ENCODE measurements at regions not wholly inside any gene's neighbourhood (a gene's known extent, or its start where the extent isn't known, plus 50 kb on each side); places are given as distances from the start of the nearest gene placed in this dataset.

DNA sequence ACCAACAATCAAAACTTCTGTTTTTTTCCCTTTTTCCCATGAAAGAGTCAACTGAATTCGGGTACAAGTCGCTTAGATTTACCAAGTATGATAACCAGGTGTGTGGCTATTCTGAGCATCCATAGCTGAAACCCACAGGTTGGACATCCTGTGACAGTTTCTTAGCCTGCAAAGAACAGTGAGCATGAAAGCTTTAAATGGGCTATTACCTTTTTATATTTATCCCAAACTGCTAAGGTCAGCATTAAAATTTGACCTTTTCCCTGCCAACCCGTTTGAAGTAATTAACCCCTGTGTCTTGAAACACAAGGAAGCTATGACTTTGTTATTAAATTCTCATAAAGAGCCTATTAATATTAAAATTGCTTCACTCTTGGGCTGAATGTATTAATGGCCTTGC is 1065.0 kb upstream of the RBFOX1 start:
- Histone ChIP-seq H3K4me3 (ENCODE audit: low read depth in 1 of 2, low read length in 2 of 2) (no peak overlapping the region), H3K27me3 (ENCODE audit: control insufficient read depth in 1 of 2, insufficient read depth in 2 of 2, low read length in 2 of 2) (no peaks in the 10 kb centered on the region), H3K4me1 (ENCODE audit: control insufficient read depth in 1 of 2, insufficient read depth in 2 of 2, low read length in 2 of 2) (no peaks in the 10 kb centered on the region)

DNA sequence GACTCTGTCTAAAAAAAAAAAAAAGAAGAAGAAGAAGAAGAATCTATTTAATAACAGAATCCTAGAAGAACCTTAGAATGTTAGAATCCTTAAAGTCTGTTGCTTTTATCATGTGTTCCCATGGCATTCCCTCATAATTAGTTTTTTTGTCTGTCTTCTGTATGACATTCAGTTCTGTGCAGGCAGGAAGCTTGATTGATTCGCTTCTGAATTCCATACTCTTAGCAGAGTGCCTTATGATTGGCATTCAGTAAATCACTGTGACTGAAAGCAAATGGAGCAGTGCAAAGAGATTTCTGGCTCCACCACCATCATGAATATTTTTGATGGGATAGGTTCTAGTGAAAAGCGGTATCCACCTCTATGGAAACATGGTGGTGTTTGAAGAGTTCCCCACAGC is 1065.9 kb upstream of the RBFOX1 start:
- H3K27me3 ChIP-seq (ENCODE audit: control insufficient read depth in 1 of 2, insufficient read depth in 2 of 2, low read length in 2 of 2), result no peaks in the 10 kb centered on the region
- H3K9ac ChIP-seq (ENCODE audit: low read depth in 1 of 2, low read length in 2 of 2), result no peak overlapping the region
- H3K27ac ChIP-seq (ENCODE audit: low read depth, low read length), result no peak overlapping the region
- H3K4me1 ChIP-seq (ENCODE audit: control insufficient read depth in 1 of 2, insufficient read depth in 2 of 2, low read length in 2 of 2), result no peaks in the 10 kb centered on the region
- H3K4me3 ChIP-seq (ENCODE audit: low read depth in 1 of 2, low read length in 2 of 2), result no peak overlapping the region
- no peaks in the 10 kb centered on the region for H3K36me3 ChIP-seq (ENCODE audit: control insufficient read depth in 1 of 2, insufficient read depth in 2 of 2, low read length in 2 of 2)
- no peaks in the 10 kb centered on the region for H3K9me3 ChIP-seq (ENCODE audit: control insufficient read depth in 1 of 2, low read length in 2 of 2)

More for the DNA sequence above, 1065.0 kb upstream of the RBFOX1 start:
- Histone ChIP-seq H3K9ac (ENCODE audit: low read depth in 1 of 2, low read length in 2 of 2) (no peak overlapping the region), H3K9me3 (ENCODE audit: control insufficient read depth in 1 of 2, low read length in 2 of 2) (no peaks in the 10 kb centered on the region), H3K36me3 (ENCODE audit: control insufficient read depth in 1 of 2, insufficient read depth in 2 of 2, low read length in 2 of 2) (no peaks in the 10 kb centered on the region), H3K27ac (ENCODE audit: low read depth, low read length) (no peak overlapping the region)

DNA sequence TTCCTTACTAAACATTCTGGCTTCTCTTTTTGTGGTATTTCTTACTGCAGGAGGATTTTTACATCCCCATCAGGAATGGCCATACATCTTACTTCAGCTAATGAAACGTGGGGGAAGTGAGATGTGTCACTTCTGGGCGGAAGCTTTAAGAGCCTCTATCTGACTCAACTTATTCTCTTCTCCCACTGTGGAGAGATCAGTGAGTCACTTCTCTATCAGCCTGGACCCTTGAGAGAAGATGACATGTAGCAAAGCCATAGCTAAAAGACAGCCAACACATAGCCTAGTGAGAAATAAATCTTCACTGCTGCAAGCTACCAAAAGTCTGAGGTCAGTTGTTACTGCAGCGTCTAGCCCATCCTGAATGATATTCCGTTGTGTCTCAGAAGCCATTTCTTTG is 1066.7 kb upstream of the RBFOX1 start:
- no peaks in the 10 kb centered on the region for H3K36me3 ChIP-seq (ENCODE audit: control insufficient read depth in 1 of 2, insufficient read depth in 2 of 2, low read length in 2 of 2)
- no peak overlapping the region for H3K27ac ChIP-seq (ENCODE audit: low read depth, low read length)
- no peak overlapping the region for H3K9ac ChIP-seq (ENCODE audit: low read depth in 1 of 2, low read length in 2 of 2)
- H3K27me3 ChIP-seq (ENCODE audit: control insufficient read depth in 1 of 2, insufficient read depth in 2 of 2, low read length in 2 of 2), result no peaks in the 10 kb centered on the region
- no peaks in the 10 kb centered on the region for H3K4me1 ChIP-seq (ENCODE audit: control insufficient read depth in 1 of 2, insufficient read depth in 2 of 2, low read length in 2 of 2)
- no peaks in the 10 kb centered on the region for H3K9me3 ChIP-seq (ENCODE audit: control insufficient read depth in 1 of 2, low read length in 2 of 2)
- H3K4me3 ChIP-seq (ENCODE audit: low read depth in 1 of 2, low read length in 2 of 2), result no peak overlapping the region

DNA sequence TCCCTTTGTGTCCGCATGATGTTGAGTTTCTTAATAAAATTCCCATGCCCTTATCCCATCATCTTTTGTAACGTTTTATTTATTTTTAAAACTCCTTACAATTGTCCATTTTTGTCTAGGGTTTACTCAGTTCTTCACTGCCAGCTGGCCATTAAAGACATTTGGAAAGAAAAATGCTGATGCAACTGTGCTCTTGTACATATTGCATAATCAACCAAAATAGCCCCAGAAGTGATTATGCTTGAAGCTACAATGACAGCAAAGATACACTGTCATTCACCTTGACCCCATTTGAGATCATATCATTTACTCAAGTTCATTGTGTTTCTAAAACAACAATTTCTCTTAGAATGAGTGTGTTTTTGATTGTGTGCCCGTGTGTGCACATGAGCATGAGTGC is 1074.6 kb upstream of the RBFOX1 start:
- Histone ChIP-seq H3K4me1 (ENCODE audit: control insufficient read depth in 1 of 2, insufficient read depth in 2 of 2, low read length in 2 of 2) (no peaks in the 10 kb centered on the region), H3K9ac (ENCODE audit: low read depth in 1 of 2, low read length in 2 of 2) (no peak overlapping the region), H3K36me3 (ENCODE audit: control insufficient read depth in 1 of 2, insufficient read depth in 2 of 2, low read length in 2 of 2) (no peaks in the 10 kb centered on the region), H3K27me3 (ENCODE audit: control insufficient read depth in 1 of 2, insufficient read depth in 2 of 2, low read length in 2 of 2) (no peaks in the 10 kb centered on the region), H3K27ac (ENCODE audit: low read depth, low read length) (no peak overlapping the region), H3K4me3 (ENCODE audit: low read depth in 1 of 2, low read length in 2 of 2) (no peak overlapping the region), H3K9me3 (ENCODE audit: control insufficient read depth in 1 of 2, low read length in 2 of 2) (no peaks in the 10 kb centered on the region)

- Histone ChIP-seq H3K27me3 (ENCODE audit: control insufficient read depth in 1 of 2, insufficient read depth in 2 of 2, low read length in 2 of 2) (no peaks in the 10 kb centered on the region), H3K9ac (ENCODE audit: low read depth in 1 of 2, low read length in 2 of 2) (no peak overlapping the region), H3K9me3 (ENCODE audit: control insufficient read depth in 1 of 2, low read length in 2 of 2) (no peaks in the 10 kb centered on the region), H3K36me3 (ENCODE audit: control insufficient read depth in 1 of 2, insufficient read depth in 2 of 2, low read length in 2 of 2) (no peaks in the 10 kb centered on the region), H3K4me1 (ENCODE audit: control insufficient read depth in 1 of 2, insufficient read depth in 2 of 2, low read length in 2 of 2) (no peaks in the 10 kb centered on the region), H3K4me3 (ENCODE audit: low read depth in 1 of 2, low read length in 2 of 2) (no peak overlapping the region), H3K27ac (ENCODE audit: low read depth, low read length) (no peak overlapping the region)
These were observed 1080.1 kb upstream of the RBFOX1 start for GRCh38 chr16:6252541-6252940.

DNA sequence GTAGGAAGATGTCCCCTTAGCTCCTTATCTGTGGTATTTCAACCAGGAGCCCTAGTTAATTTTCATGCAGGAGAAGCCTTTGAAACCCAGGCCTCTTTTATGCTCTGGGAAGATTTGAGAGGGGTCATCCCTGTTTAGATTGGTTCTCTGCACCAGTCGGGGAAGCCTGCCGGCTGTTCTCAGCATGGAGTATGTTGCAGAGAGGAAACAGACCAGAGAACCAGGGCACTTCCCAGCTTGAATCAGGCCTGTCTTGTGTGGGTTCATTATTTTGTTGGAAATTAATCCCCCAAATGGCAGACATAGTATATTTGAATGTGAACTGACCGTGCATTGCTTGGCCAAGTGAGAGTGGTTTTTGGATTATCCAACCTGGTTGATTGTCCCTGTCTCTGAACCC is 1082.1 kb upstream of the RBFOX1 start:
- no peak overlapping the region for H3K4me3 ChIP-seq (ENCODE audit: low read depth in 1 of 2, low read length in 2 of 2)
- H3K4me1 ChIP-seq (ENCODE audit: control insufficient read depth in 1 of 2, insufficient read depth in 2 of 2, low read length in 2 of 2), result no peaks in the 10 kb centered on the region
- H3K27ac ChIP-seq (ENCODE audit: low read depth, low read length), result no peak overlapping the region
- no peaks in the 10 kb centered on the region for H3K36me3 ChIP-seq (ENCODE audit: control insufficient read depth in 1 of 2, insufficient read depth in 2 of 2, low read length in 2 of 2)
- H3K9me3 ChIP-seq (ENCODE audit: control insufficient read depth in 1 of 2, low read length in 2 of 2), result no peaks in the 10 kb centered on the region
- no peaks in the 10 kb centered on the region for H3K27me3 ChIP-seq (ENCODE audit: control insufficient read depth in 1 of 2, insufficient read depth in 2 of 2, low read length in 2 of 2)
- no peak overlapping the region for H3K9ac ChIP-seq (ENCODE audit: low read depth in 1 of 2, low read length in 2 of 2)

- Histone ChIP-seq H3K9me3 (ENCODE audit: control insufficient read depth in 1 of 2, low read length in 2 of 2) (no peaks in the 10 kb centered on the region), H3K36me3 (ENCODE audit: control insufficient read depth in 1 of 2, insufficient read depth in 2 of 2, low read length in 2 of 2) (no peaks in the 10 kb centered on the region), H3K27ac (ENCODE audit: low read depth, low read length) (no peak overlapping the region), H3K4me1 (ENCODE audit: control insufficient read depth in 1 of 2, insufficient read depth in 2 of 2, low read length in 2 of 2) (no peaks in the 10 kb centered on the region), H3K9ac (ENCODE audit: low read depth in 1 of 2, low read length in 2 of 2) (no peak overlapping the region), H3K27me3 (ENCODE audit: control insufficient read depth in 1 of 2, insufficient read depth in 2 of 2, low read length in 2 of 2) (no peaks in the 10 kb centered on the region), H3K4me3 (ENCODE audit: low read depth in 1 of 2, low read length in 2 of 2) (no peak overlapping the region)
These were observed 1082.8 kb upstream of the RBFOX1 start for GRCh38 chr16:6249863-6250262.

DNA sequence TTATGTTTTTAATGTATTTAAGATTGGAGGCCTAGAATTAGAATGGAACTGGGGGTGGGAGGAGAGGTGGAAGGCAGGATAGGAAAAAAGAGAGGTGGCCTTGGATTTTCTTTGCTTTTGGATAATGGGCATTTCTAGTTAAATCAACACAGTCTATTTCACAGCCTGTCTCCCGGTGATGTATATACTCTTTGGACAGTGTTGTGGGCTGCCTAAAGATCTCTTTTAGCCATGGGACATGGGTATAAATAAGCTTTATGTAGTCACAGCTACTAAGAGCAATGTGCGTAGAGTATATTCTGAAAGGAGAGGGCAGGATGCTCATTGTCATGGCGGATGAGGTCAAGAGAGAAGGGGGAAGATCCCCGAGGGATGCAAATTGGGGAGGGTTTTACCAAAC is 1084.4 kb upstream of the RBFOX1 start:
- Histone ChIP-seq H3K4me3 (ENCODE audit: low read depth in 1 of 2, low read length in 2 of 2) (no peak overlapping the region), H3K9ac (ENCODE audit: low read depth in 1 of 2, low read length in 2 of 2) (no peak overlapping the region), H3K36me3 (ENCODE audit: control insufficient read depth in 1 of 2, insufficient read depth in 2 of 2, low read length in 2 of 2) (no peaks in the 10 kb centered on the region), H3K4me1 (ENCODE audit: control insufficient read depth in 1 of 2, insufficient read depth in 2 of 2, low read length in 2 of 2) (no peaks in the 10 kb centered on the region), H3K27ac (ENCODE audit: low read depth, low read length) (no peak overlapping the region), H3K27me3 (ENCODE audit: control insufficient read depth in 1 of 2, insufficient read depth in 2 of 2, low read length in 2 of 2) (no peaks in the 10 kb centered on the region), H3K9me3 (ENCODE audit: control insufficient read depth in 1 of 2, low read length in 2 of 2) (no peaks in the 10 kb centered on the region)

GRCh38 chr16:6247775-6248174 is 1084.9 kb upstream of the RBFOX1 start:
- no peak overlapping the region for H3K9ac ChIP-seq (ENCODE audit: low read depth in 1 of 2, low read length in 2 of 2)
- H3K27me3 ChIP-seq (ENCODE audit: control insufficient read depth in 1 of 2, insufficient read depth in 2 of 2, low read length in 2 of 2), result no peaks in the 10 kb centered on the region
- H3K27ac ChIP-seq (ENCODE audit: low read depth, low read length), result no peak overlapping the region
- no peaks in the 10 kb centered on the region for H3K4me1 ChIP-seq (ENCODE audit: control insufficient read depth in 1 of 2, insufficient read depth in 2 of 2, low read length in 2 of 2)
- H3K36me3 ChIP-seq (ENCODE audit: control insufficient read depth in 1 of 2, insufficient read depth in 2 of 2, low read length in 2 of 2), result no peaks in the 10 kb centered on the region
- no peaks in the 10 kb centered on the region for H3K9me3 ChIP-seq (ENCODE audit: control insufficient read depth in 1 of 2, low read length in 2 of 2)
- H3K4me3 ChIP-seq (ENCODE audit: low read depth in 1 of 2, low read length in 2 of 2), result no peak overlapping the region

DNA sequence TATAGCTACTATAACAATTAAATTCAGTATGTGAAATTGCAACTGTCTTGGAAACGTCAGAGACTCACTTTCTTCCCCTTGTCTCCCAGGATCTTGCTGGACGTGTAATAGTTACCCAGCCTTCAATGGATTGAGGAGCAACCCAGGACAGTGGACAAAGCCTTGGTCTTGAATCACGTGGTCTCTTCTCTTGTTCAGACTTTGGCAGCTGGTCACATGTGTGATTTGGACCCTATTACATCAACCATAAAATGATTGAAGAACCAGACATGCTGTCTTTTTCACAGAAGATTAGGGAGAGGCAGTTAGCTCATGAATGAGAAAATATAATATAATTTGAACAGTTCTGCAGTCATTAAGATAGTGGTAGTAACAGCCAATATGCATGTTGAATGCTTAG is 1085.5 kb upstream of the RBFOX1 start:
- Histone ChIP-seq H3K9me3 (ENCODE audit: control insufficient read depth in 1 of 2, low read length in 2 of 2) (no peaks in the 10 kb centered on the region), H3K27ac (ENCODE audit: low read depth, low read length) (no peak overlapping the region), H3K9ac (ENCODE audit: low read depth in 1 of 2, low read length in 2 of 2) (no peak overlapping the region), H3K27me3 (ENCODE audit: control insufficient read depth in 1 of 2, insufficient read depth in 2 of 2, low read length in 2 of 2) (no peaks in the 10 kb centered on the region), H3K36me3 (ENCODE audit: control insufficient read depth in 1 of 2, insufficient read depth in 2 of 2, low read length in 2 of 2) (no peaks in the 10 kb centered on the region), H3K4me3 (ENCODE audit: low read depth in 1 of 2, low read length in 2 of 2) (no peak overlapping the region), H3K4me1 (ENCODE audit: control insufficient read depth in 1 of 2, insufficient read depth in 2 of 2, low read length in 2 of 2) (no peaks in the 10 kb centered on the region)

GRCh38 chr16:6246266-6246665 is 1086.4 kb upstream of the RBFOX1 start:
- Histone ChIP-seq H3K36me3 (ENCODE audit: control insufficient read depth in 1 of 2, insufficient read depth in 2 of 2, low read length in 2 of 2) (no peaks in the 10 kb centered on the region), H3K27ac (ENCODE audit: low read depth, low read length) (no peak overlapping the region), H3K9me3 (ENCODE audit: control insufficient read depth in 1 of 2, low read length in 2 of 2) (no peaks in the 10 kb centered on the region), H3K4me1 (ENCODE audit: control insufficient read depth in 1 of 2, insufficient read depth in 2 of 2, low read length in 2 of 2) (no peaks in the 10 kb centered on the region), H3K4me3 (ENCODE audit: low read depth in 1 of 2, low read length in 2 of 2) (no peak overlapping the region), H3K27me3 (ENCODE audit: control insufficient read depth in 1 of 2, insufficient read depth in 2 of 2, low read length in 2 of 2) (no peaks in the 10 kb centered on the region), H3K9ac (ENCODE audit: low read depth in 1 of 2, low read length in 2 of 2) (no peak overlapping the region)
